HPDE6-E6E7 (cell line): ENCODE measurements at regions not wholly inside any gene's neighbourhood (a gene's known extent, or its start where the extent isn't known, plus 50 kb on each side); places are given as distances from the start of the nearest gene placed in this dataset.
"Not testable (repeated sequence)": the region's sequence is repeated elsewhere in the genome, so short reads cannot be mapped to it uniquely, and the experiment has no call there.

Source experiments
- DNase-seq: peaks from one replicate; pipeline ENCODE4 v3.0.0; 2011; ENCODE audit warnings: missing footprints; ENCODE audit errors: extremely low spot score

DNA sequence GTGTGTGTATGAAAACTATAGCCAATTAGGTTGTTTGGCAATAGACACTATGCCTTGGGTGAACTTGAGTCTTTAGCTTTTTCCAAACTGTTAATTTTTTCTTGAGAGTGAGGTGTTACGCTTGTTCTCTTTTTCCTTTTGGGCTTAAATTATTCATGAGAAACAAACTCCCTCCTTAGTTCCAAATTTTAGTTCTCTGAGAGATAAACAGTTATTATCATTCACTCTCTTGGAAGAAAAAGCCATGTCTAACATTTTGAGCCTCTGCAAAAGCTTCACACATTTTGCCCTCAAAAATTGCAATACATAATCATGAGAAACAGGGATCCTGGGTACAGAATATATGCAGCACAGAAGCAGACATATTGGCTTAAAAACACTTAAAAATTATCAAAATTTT is 1353.9 kb upstream of the MAP3K7 start:
- DNase-seq = no peak

DNA sequence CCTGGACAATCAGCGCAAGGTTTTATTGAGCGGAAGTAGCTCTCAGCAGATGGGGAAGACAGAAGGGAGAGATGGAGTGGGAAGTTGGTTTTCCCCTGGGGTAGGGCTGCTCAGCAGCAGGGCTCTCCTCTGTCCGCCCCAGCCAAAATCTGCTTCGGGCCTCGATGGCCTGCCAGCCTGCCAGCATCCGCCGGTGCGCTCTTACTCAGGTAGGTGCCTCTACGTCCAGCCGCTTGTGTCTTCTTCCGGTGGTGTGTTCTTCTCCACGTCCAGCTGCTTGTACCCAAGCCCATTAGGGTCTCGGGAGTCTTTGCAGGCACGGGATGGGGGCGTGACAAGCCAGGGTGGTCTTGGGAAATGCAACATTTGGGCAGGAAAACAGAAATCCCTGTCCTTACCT is 1340.0 kb upstream of the MAP3K7 start:
- no peak for DNase-seq

DNA sequence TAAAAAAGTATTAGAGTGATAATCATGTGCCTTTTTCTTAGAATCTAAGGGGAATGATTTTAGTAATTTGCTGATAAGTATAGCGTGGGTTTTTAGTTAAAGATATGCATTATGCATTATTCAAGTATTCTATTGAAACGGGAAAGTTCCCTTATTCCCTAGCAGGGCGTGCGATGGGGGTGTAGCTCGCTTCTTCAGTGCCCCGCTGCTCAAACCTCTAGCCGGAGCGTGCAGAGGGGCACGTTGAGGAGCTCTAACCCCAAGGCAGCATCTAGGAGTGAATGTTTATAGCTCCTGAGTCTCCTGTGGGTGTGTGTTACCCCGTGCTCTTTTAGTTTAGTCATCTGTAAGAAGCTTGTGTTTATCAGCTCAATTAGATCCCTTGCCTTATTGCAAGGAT is 1339.5 kb upstream of the MAP3K7 start:
- no peak for DNase-seq

DNA sequence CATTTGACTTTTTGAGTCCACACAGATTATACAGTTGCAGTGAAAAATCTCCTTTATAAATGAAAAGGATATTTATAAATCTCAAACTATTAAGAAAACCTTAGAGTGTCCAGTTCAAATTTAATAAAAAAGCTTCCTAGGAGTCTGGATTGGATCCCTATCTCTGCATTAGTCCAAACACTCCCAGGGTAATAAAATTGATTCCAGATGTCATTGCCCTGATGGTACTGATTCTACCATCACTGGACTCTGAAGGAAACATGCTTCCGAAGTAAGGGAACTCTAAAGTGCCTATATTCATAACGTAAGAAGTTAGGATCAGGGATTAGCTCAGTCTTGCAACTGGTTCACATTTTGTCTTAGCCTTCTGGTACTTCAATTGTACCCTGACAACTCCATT is 1325.1 kb upstream of the MAP3K7 start:
- no peak for DNase-seq

DNA sequence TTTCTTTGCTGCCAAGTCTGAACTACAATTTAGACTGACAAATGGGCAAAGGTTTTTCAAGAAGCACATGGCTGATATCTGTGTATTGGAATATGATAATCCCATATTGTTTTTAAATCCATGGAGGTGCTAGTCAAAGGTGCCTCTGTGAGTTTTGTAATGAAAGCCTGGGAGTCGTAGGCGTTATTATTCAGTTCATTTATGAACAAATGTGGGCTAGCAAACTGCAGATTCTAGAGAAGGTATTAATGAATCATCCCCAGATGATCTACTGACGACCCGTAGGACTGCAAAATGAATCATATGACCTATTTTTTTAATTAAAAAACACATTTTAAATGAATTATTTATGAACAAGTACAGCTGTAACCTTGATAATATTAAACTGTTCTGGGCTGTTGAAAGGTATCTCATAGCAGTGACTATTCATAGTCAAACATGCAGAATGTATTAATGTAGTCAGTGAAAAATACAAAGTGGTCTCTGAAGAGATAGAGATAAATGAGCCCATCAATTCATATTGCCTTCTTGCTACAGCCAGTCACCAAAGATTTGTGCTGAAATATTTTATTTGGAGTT is 1317.8 kb upstream of the MAP3K7 start:
- DNase-seq = no peak

DNA sequence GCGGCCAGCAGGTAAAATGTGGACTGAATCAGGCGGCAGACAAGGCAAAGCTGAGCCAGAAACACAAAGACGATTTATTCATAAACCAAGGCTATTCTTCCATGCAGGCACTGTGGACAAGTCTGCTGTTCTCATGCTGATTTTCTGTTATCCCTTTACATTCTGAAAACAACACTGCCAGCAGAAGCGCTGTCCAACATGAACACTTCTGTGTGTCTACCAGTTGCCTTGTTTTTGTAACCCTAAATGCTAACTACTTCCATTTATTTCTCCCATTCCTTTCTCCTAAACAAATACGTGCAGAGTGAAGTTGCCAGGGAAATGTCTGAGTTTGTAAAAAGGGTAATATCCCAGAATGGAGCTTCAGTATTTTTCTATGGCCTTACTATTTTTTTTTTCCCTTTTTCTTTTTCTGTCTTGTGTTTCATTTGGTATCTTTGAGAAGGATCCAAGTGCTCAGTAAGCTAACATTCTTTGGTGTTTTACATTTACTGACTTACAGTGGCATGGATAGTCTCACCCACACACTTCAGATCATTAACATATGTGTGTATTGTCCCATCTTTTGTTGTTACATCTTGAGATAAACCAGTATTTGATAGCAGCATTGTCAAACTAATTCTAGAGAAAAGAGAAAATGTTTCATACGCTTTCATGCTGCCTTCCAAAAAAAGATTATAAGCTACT is 1308.9 kb upstream of the MAP3K7 start:
- no peak for DNase-seq

DNA sequence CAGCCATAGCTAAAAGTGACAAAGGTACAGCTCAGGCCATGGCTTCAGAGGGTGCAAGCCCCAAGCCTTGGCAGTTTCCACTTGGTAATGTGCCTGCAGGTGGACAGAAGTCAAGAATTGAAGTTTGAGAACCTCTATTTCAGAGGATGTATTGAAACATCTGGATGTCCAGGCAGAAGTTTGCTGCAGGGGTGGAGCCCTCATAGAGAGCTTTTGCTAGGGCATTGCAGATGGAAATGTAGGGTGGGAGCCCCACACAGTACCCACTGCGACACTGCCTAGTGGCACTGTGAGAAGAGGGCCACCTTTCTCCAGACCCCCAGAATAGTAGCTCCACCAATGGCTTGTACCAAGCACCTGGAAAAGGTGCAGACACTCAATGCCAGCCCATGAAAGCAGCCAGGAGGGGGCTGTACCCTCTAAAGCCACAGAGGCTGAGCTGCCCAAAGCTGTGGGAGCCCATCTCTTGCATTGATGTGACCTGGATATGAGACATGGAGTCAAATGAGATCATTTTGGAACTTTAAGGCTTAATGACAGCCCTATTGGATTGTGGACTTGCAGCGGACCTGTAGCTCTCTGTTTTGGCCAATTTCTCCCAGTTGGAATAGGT is 1299.4 kb upstream of the MAP3K7 start:
- DNase-seq = no peak

DNA sequence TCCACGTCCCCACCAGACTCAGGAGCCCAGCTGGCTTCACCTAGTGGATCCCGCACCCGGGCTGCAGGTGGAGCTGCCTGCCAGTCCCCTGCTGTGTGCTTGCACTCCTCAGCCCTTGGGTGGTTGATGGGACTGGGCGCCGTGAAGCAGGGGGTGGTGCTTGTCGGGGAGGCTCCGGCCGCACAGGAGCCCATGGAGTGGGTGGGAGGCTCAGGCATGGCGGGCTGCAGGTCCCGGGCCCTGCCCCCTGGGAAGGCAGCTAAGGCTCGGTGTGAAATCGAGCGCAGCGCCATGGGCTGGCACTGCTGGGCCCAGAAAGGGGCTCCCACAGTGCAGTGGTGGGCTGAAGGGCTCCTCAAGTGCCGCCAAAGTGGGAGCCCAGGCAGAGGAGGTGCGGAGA is 1294.9 kb upstream of the MAP3K7 start:
- DNase-seq = not testable (repeated sequence)

DNA sequence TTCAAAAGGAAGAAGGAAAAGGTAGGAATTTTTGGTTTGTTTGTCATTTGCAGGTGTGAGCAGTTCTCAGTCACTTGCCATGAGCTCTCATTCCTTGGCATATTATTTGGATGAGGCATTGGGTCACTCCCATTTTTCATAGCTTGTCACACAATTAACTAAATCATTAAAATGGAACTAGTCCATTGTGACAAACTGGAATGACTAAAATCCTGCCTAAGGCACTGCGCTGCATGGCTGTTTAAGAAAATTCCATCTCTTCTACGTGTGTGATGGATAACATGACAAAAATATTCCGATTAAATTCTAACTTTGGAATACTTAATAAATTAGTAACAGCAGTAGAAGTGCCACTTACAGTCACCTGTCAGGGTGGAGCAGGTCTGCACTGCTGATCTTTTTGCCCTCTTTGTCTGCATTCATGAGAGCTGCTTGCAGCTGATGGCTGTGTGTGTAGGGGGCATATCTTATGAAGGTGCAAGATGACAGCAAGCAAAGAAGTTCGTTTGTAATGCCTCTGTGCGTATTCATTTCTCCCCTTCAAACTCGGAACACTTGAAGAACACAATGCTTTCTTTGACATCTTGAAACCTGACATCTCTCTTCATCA is 1292.6 kb upstream of the MAP3K7 start:
- no peak for DNase-seq

DNA sequence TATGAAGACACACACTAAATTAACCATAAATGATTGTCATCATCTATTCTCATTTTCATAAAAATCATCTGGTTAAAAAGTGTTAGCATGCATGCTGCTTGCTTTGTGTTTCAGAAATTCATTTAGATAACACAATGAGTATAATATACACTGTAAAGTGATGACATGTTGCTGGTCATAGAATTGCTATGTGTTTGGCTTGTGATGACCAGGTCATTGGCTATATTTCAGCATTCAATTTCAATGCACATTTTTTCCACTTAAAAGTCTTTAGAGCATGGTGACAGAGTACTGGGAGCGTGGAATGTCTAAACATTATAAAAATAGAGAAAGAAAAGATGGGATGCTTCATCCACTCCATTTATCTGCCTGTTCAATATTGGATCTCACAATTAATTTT is 1291.1 kb upstream of the MAP3K7 start:
- no peak for DNase-seq

DNA sequence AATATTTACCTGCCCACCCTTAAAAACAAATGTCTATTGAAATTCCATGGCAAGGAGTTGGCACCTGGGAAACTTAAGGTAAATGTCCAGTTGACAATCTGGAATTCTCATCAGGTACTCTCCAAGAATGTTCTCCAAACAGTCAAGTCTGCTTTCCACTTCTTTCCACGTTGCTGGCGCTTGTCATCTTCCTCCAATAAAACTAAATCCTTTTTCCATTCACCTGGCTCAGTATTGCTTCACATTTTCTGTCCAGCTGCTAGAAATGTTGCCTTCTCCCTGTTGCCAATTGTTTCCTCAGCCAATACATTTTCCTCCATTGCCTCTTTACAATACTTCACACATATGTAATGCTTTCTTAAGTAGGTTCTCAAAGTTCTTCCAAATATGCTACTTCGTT is 1288.1 kb upstream of the MAP3K7 start:
- DNase-seq = no peak

DNA sequence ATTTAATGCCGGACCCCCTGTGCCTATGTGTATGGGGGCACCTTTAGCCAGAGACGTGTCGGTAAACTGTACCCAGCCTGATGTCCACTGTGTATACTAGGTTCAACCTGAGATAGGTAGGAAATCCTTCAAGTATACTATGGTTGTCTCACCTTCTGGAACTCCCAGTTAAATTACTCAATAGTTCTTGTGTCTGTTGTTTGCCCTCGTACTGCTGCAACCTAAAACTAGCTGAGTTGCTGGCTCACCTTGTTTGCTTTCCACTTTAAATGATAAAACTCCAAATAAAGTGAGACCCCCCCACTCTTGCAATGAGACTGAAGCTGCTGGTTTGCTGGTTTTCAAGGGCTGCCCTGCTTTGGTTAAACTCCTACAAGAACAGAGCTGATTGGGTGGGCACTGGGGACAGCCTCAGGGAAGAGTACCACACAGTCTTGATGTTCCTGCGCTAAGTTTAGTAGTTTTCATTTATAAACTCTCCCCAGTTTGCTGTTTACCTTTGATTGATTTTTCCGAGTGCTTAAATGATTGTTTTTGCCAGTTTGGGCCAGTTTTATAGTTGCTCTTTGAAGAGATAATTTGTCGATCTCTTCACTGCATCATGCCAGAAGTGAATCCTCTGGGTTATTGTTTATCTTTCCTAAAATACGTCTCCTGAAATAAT is 1281.8 kb upstream of the MAP3K7 start:
- no peak for DNase-seq

DNA sequence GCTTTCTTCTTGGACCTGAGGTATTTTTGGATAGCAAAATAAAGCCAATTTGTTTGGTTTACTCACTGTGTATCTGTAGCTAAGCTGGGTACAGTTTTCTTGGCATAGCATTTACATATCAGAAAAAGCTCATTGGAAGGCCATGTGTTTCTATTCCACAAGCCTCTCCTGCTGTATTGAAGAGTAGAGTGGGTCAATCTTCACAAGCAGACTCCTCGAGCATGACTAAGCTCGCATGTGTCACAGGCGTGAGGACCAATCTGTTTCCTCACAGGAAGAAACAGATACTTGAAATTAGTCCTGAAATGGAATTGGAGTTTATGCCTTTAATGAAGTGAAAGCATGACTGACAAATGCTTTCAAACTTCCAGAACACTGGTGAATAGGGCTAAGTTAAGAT is 1279.0 kb upstream of the MAP3K7 start:
- DNase-seq = no peak

DNA sequence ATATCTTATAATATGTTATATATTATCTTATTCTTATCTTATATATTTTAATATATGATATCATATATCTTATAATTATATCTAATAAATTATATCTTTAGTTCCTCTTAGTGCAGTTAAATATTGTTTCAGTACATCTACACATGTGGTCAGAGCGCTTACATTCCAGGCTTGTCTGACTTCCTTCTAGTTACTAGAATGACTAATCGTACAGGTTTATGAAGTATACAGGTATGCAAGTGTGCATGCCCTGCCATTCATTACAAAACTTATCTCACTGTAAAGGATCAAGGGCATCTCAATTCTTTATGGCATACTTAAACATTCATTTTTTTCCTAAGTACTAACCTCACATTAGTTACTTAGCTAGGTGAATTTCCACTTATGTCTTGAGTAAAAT is 1278.0 kb upstream of the MAP3K7 start:
- DNase-seq = peak; percentile 20

DNA sequence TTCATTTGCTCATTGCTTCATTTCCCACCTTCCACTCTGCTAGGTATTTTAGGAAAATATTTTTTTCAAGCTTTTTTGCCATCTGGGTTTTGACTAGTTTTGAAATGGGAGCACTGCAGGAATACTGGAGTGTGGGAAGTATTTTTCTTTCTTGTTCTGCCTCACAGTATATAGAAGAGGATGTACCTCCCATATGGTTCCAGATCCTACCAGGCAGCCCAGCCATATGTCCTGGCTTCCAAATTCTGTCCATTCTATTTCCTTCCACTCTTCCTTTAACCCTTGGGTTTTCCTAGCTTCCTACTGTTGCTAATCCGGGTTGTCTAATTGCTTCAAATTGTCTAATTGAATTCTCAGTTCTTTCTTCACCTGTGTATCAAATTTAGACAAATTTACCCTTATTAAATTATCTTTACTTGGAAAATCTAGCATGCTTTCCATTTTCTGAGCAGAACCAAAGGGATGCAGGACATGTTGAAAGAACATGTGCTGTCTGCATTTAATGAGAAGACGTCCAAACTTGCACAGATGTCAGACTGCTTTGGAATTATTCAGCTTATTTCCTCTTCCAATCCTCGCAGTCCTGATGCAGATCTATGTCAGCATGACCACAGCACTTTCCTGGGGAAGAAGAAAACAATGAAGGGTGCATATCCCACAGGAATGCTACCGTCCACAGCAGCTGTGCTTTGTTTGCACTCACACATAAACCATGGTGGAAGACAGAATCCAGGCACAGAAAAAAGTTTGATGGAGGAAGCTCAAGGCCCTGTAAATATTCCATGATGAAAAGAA is 1273.9 kb upstream of the MAP3K7 start:
- DNase-seq = no peak

DNA sequence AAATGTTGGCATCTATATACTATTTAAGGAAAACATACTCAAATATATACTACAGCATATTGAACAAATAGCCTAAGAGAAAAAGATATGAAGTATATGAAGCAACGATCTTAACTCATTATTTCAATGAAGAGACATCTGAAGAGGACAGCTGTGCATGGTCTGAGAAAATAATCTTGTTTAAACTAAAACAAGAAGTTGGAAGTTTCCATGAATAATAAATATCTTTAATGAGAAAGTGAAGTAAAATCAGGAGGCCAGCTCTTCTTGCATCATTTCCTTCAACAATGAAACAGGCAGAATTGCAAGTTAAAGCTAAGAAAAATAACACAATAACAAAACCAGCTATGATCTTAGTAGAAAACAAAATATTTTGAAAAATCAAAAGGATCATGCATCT is 1265.4 kb upstream of the MAP3K7 start:
- DNase-seq = no peak

DNA sequence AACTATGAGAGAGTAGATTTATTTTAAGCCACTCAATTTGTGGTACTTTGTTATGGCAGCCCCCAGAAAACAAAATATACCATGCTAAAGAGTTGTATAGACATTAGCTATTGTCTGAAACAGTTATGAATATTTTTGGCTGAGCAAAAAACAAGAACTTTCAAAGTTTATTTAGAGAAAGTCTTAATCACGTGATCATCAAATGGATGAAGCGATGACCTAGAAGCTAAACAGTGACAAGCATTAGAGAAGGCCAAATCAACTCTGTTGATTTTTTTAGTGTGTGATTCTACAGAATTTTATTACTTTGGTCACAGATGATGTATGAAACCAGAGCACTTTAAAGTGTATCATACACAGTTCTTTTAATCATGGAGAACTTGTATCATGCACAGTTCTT is 1247.9 kb upstream of the MAP3K7 start:
- DNase-seq = no peak

DNA sequence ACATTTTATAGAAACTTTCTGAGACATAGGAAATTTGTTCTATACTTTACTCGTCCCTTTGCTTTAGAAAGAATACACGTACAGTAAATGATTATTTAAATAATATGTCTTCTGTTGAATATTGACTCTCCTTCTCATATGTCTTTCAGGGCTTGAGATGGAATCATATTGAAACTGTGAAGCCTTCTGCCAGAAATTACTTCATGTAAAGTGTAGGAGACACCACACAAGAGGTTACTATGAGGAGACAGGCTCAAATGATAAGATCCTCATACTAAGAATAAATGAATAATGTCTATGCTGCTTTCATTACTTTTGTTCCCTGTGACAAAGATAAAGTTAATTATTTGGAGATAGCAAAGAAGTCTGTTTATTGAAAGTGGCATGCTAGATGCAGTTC is 1240.3 kb upstream of the MAP3K7 start:
- DNase-seq = no peak

DNA sequence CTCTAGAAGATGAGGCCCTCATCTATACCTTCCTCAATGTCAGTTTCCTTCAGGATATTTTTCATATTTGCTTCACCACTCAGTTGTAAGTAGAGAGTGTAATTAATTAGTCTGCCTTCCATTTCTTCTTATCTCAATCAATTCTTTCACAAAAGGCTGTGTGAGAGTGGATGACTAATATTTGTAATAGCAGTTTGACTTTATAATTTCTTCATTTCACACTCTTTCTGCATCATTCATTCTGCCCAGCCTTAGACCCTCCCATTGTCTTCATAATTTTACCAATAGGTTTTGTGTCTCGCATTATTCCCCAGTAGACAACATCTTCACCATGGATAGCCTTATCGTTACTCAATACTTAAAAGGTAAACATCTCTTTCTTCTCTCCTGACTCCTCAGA is 1239.3 kb upstream of the MAP3K7 start:
- no peak for DNase-seq

DNA sequence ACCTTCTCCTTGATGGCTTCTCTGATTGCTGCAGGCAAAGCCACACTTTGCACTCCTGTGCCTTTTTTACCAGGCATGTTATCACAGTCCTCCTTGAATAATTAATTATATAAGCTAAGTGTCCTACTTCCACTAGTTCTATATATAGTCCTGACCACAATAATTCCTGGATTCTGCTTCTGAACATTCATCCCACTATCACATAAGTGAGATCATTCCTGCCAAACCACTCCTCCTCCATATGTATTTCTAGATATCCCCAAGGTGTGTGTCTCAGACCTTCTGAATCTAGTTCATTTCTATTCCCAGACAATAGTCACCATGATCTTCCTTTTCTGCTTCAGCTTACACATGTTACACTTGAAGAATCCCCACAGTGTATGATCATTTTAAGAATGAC is 1237.5 kb upstream of the MAP3K7 start:
- no peak for DNase-seq

DNA sequence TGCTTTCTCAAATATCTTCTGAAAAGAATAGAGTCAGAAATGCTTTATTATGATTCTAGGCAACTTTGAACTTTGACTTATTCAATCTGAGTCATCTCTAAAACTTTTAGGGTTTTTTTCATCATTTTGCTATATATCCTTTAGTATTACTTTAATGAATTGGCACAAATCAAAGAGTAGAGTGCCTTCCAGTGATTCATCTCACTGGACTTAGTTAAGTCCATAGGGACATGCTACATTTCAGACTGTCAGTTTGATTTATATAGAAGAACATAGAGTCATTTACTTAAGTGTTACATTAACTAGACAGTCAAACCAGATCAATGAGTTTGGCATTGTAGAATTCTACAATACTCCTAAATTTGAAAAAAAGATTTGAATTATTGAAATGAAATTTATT is 1235.7 kb upstream of the MAP3K7 start:
- DNase-seq = no peak

DNA sequence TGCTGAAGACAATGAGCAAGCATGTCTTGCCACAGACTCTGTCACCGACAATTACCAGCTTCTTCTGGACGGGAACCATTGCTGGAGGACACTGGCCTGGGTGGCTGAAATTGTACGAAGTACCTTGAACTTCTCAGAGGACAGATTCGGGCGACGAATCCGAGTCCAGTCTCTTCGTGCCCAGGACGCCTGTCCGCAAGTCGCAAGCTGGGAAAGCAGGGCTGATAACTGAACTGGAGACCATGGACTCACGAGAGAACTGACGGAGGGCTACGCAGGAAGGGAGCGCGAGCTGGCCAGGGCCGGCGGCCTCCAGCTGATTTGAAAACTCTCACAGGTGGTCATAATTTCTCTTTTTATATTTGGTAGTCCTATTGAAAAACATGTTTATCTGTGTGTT is 1229.5 kb upstream of the MAP3K7 start:
- no peak for DNase-seq
